ENCODE measurements at regions not wholly inside any gene's neighbourhood (a gene's known extent, or its start where the extent isn't known, plus 50 kb on each side); places are given as distances from the start of the nearest gene placed in this dataset.

GRCh38 chr3:187983484-187984124 lies 170.4 kb upstream of the LPP start:
- Histone ChIP-seq H3K4me3 (no peak overlapping the region), H3K9me3 (no peaks in the 10 kb centered on the region), H3K27me3 (ENCODE audit: low read depth) (no peaks in the 10 kb centered on the region), H3K4me1 (peaks cover 6% of the 10 kb centered on the region), H3K27ac (no peak overlapping the region), H3K36me3 (no peaks in the 10 kb centered on the region)
- intact Hi-C loops (cut with DNase I), result no loop called here
- no peak for DNase-seq
- ATAC-seq, result no peak
- TF ChIP-seq CTCF (IDR thresholded peaks at IDR 0.05), result no peak

- Histone ChIP-seq H3K27ac (no peak overlapping the region), H3K27me3 (ENCODE audit: low read depth) (no peaks in the 10 kb centered on the region), H3K36me3 (no peaks in the 10 kb centered on the region), H3K4me3 (no peak overlapping the region), H3K9me3 (no peaks in the 10 kb centered on the region), H3K4me1 (peaks cover 6% of the 10 kb centered on the region)
- no peak for TF ChIP-seq CTCF (IDR thresholded peaks at IDR 0.05)
- DNase-seq (no peak), ATAC-seq (no peak)
- intact Hi-C loops (cut with DNase I), result no loop called here
Observed at GRCh38 chr3:187985647-187986046, 168.3 kb upstream of the LPP start.

- intact Hi-C loops (cut with DNase I), result no loop called here
- H3K36me3 ChIP-seq, result no peaks in the 10 kb centered on the region
- ATAC-seq (peak; percentile 63 to 71), DNase-seq (no peak)
- H3K4me3 ChIP-seq, result no peak overlapping the region
- no peak for TF ChIP-seq CTCF (IDR thresholded peaks at IDR 0.05)
- no peaks in the 10 kb centered on the region for H3K27me3 ChIP-seq (ENCODE audit: low read depth)
- no peak overlapping the region for H3K27ac ChIP-seq
- H3K4me1 ChIP-seq, result peaks cover 6% of the 10 kb centered on the region
- H3K9me3 ChIP-seq, result no peaks in the 10 kb centered on the region
Observed at GRCh38 chr3:187986514-187986934, 167.4 kb upstream of the LPP start.

- intact Hi-C loops (cut with DNase I), result no loop called here
- TF ChIP-seq CTCF (IDR thresholded peaks at IDR 0.05), result no peak
- H3K4me3 ChIP-seq, result no peak overlapping the region
- no peaks in the 10 kb centered on the region for H3K27me3 ChIP-seq (ENCODE audit: low read depth)
- no peaks in the 10 kb centered on the region for H3K9me3 ChIP-seq
- no peaks in the 10 kb centered on the region for H3K36me3 ChIP-seq
- DNase-seq (no peak), ATAC-seq (peak; percentile 19 to 30)
- H3K4me1 ChIP-seq, result peaks cover 6% of the 10 kb centered on the region
- H3K27ac ChIP-seq, result no peak overlapping the region
Observed at GRCh38 chr3:187987187-187987586, 166.8 kb upstream of the LPP start.

- Histone ChIP-seq H3K9me3 (no peaks in the 10 kb centered on the region), H3K4me3 (no peak overlapping the region), H3K36me3 (no peaks in the 10 kb centered on the region), H3K4me1 (peaks cover 6% of the 10 kb centered on the region), H3K27ac (no peak overlapping the region), H3K27me3 (ENCODE audit: low read depth) (no peaks in the 10 kb centered on the region)
- intact Hi-C loops (cut with DNase I), result no loop called here
- TF ChIP-seq CTCF (IDR thresholded peaks at IDR 0.05), result no peak
- DNase-seq (no peak), ATAC-seq (peak in 1 of 2 donors; percentile 29)
Observed at GRCh38 chr3:187987924-187988323, 166.0 kb upstream of the LPP start.

Data from lower lobe of right lung (tissue), 2 donors.